Brain microvascular endothelial cell (primary cell): ENCODE measurements at regions not wholly inside any gene's neighbourhood (a gene's known extent, or its start where the extent isn't known, plus 50 kb on each side); places are given as distances from the start of the nearest gene placed in this dataset.

Source experiments
- DNase-seq: peaks from one replicate; pipeline ENCODE4 v3.0.0-alpha.2; 2020
- H3K27ac ChIP-seq: fragments of 250-450 bp; sonication (Bioruptor Pico); 2 replicates; pipeline ENCODE4 v1.5.1; 2020; ENCODE audit warnings: mild to moderate bottlenecking, moderate library complexity
- H3K27me3 ChIP-seq: fragments of 250-450 bp; sonication (Bioruptor Pico); replicated peaks from 2 replicates; pipeline ENCODE4 v1.5.1; 2020; ENCODE audit warnings: mild to moderate bottlenecking
- H3K36me3 ChIP-seq: fragments of 250-450 bp; sonication (Bioruptor Pico); replicated peaks from 2 replicates; pipeline ENCODE4 v1.5.1; 2020; ENCODE audit warnings: mild to moderate bottlenecking
- H3K4me3 ChIP-seq: 2 replicates; pipeline ENCODE4 v1.5.1; 2011; ENCODE audit warnings: low read depth, mild to moderate bottlenecking, control low read depth, low read length, moderate library complexity
- in situ Hi-C: cut with HindIII; loops from 2 replicates; pipeline ENCODE4 v1.10.0; 2017; ENCODE audit warnings: low sequenced_read_pairs, low pct_ligation_motif_present
- TF ChIP-seq, protein P1 (sequence below): IDR thresholded peaks from 2 replicates; pipeline ENCODE4 v1.5.1; 2011; ENCODE audit warnings: low read depth, mild to moderate bottlenecking, moderate library complexity, low read length, control low read depth, inconsistent platforms; ENCODE audit errors: missing control alignments

DNA sequence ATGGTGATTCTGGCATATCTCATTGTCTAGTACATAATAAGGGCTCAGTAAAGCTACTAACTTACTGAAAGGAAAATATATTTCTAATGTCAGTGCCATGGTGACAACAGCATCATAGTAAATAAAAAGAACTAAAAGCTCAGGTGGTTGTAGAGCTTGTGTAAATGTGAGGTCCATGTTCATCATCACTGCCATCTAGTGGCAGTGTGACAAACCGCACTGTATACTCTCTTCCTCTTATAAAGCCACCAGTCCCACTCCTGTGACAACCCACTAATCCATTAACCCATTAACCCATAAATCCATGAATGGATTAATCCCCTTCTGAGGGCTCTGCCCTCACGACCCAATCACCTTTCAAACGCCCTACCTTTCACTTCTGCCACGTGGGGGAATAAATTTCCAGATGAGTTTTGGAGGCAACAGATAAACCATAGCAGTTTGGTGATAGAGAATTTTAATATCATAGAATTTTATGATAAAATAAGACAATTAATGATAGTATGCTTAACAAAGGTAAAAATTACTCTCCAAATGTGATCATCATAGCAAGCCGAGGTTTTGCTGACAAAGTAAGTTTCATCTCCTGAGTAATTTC, 160.4 kb upstream of the SGCG start:
- TF ChIP-seq, protein P1, sequence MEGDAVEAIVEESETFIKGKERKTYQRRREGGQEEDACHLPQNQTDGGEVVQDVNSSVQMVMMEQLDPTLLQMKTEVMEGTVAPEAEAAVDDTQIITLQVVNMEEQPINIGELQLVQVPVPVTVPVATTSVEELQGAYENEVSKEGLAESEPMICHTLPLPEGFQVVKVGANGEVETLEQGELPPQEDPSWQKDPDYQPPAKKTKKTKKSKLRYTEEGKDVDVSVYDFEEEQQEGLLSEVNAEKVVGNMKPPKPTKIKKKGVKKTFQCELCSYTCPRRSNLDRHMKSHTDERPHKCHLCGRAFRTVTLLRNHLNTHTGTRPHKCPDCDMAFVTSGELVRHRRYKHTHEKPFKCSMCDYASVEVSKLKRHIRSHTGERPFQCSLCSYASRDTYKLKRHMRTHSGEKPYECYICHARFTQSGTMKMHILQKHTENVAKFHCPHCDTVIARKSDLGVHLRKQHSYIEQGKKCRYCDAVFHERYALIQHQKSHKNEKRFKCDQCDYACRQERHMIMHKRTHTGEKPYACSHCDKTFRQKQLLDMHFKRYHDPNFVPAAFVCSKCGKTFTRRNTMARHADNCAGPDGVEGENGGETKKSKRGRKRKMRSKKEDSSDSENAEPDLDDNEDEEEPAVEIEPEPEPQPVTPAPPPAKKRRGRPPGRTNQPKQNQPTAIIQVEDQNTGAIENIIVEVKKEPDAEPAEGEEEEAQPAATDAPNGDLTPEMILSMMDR, result peak; percentile 84
- in situ Hi-C loops, result no loop called here
- peak; percentile 53 for DNase-seq
- H3K36me3 ChIP-seq, result no peaks in the 10 kb centered on the region
- H3K27ac ChIP-seq, result no peak overlapping the region
- no peak overlapping the region for H3K4me3 ChIP-seq
- no peaks in the 10 kb centered on the region for H3K27me3 ChIP-seq

DNA sequence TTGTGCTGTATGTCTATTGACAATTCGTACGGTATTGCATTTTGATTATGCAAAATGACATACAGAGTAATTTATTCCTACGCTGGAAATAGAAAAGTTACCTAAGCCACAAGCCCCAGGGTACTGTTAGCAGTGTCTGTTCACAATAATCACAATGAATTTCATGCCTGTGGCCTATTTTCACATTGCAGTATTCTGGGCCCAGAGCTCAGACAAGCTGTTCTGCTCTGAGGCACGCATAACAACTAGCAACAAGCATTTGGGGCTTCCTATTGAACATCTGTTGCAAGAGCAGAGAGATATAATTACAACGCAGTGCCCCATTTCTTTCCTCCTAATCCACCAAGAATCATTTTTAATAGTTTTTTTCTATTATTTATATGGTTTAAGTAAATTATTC, 158.9 kb upstream of the SGCG start:
- H3K36me3 ChIP-seq, result no peaks in the 10 kb centered on the region
- TF ChIP-seq, protein P1, result no peak
- H3K4me3 ChIP-seq, result no peak overlapping the region
- DNase-seq, result no peak
- no peak overlapping the region for H3K27ac ChIP-seq
- in situ Hi-C loops, result no loop called here
- H3K27me3 ChIP-seq, result no peaks in the 10 kb centered on the region

DNA sequence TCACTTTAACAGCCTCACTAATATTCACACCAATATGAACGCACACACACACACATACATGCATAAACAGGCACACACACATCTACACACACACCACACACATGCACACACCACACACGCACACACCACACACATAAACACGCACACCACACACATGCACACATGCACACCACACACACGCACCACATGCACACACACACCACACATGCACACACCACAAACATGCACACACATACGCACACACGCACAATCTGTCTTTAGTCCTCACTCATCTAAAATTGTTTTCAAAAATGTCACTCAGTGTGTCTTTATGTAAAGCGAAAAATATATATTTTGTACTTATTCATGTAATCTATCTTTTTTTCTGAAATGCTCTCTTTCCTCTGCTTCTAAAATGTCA, 158.1 kb upstream of the SGCG start:
- in situ Hi-C loops, result no loop called here
- TF ChIP-seq, protein P1, result no peak

DNA sequence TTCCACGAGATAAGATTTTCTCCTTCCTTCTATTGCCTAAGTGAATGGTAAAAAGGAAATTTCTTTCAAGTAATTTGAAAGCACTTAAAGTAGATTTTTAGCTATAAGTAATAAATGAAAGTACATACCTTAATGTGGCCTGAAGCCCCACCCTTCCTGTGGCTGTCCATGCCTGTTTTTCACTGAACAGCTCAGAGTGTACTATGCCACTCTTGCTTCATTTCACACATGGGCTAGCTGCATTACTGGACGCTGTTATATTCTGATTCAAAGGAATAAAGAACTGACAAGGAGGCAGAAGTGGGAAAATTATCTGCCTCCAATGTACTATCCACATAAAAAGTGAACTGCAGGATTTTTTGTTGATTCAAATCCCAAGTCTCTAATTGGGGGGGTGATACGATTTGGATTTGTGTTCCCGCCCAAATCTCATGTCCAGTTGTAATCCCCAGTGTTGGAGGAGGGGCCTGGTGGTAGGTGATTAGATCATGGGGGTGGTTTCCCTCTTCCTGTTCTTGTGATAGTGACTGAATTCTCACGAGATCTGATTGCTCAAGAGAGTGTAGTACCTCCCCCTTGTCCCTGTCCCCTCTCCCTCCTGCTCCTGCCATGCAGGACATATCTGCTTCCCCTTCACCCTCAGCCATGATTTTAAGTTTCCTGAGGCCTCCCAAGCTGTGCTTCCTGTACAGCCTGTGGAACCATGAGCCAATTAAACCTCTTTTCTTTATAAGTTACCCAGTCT, 154.7 kb upstream of the SGCG start:
- no peak for DNase-seq
- Histone ChIP-seq H3K27me3 (no peaks in the 10 kb centered on the region), H3K27ac (no peak overlapping the region), H3K4me3 (no peak overlapping the region), H3K36me3 (no peaks in the 10 kb centered on the region)
- in situ Hi-C loops, result no loop called here
- TF ChIP-seq, protein P1, result no peak

More for the DNA sequence above, 158.1 kb upstream of the SGCG start:
- no peaks in the 10 kb centered on the region for H3K27me3 ChIP-seq
- H3K4me3 ChIP-seq, result no peak overlapping the region
- DNase-seq, result no peak
- no peaks in the 10 kb centered on the region for H3K36me3 ChIP-seq
- no peak overlapping the region for H3K27ac ChIP-seq

DNA sequence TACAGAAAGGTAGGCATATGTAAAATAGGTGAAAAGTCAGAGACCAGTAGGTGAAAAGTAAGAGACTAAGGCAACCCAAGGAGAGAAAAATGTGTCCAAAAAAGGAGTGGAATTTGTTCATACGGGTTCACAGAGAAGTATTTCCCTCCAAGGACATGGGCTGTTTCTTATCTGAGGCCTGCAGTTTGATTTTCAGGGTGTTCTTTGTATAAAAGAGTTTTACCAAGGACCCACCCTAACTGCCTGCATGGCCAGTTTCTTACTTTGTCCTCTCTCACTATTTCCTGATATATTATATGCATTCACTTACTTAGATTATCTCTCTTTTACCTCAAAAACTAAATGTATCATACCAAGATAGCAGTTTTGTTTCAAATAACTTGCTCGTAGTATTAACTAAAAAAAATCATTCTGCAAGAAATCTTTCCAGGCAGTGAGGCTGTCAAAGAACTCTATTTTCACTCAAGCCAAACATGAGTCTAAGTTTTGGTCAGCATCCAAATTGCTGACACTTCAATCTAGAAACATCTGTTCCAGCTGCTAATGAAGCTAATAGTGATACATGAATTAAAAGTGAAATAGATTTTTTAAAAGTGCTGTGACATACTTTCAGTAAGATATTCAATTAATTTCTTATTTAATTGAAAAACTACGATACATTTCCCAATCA, 141.4 kb upstream of the SGCG start:
- DNase-seq, result no peak
- Histone ChIP-seq H3K27me3 (no peaks in the 10 kb centered on the region), H3K4me3 (no peak overlapping the region), H3K27ac (no peak overlapping the region), H3K36me3 (no peaks in the 10 kb centered on the region)
- in situ Hi-C loops, result no loop called here
- TF ChIP-seq, protein P1, result no peak
